GM21786 (cell line): ENCODE measurements at regions not wholly inside any gene's neighbourhood (a gene's known extent, or its start where the extent isn't known, plus 50 kb on each side); places are given as distances from the start of the nearest gene placed in this dataset.
A peak's percentile ranks its signal among the peaks of the same experiment; 100 is the strongest.

ENCODE experiments used
- ATAC-seq: cut with Tn5 transposase; IDR thresholded peaks from one replicate; pipeline ENCODE4 v1.9.1; 2021; ENCODE audit not compliant: unreplicated experiment

DNA sequence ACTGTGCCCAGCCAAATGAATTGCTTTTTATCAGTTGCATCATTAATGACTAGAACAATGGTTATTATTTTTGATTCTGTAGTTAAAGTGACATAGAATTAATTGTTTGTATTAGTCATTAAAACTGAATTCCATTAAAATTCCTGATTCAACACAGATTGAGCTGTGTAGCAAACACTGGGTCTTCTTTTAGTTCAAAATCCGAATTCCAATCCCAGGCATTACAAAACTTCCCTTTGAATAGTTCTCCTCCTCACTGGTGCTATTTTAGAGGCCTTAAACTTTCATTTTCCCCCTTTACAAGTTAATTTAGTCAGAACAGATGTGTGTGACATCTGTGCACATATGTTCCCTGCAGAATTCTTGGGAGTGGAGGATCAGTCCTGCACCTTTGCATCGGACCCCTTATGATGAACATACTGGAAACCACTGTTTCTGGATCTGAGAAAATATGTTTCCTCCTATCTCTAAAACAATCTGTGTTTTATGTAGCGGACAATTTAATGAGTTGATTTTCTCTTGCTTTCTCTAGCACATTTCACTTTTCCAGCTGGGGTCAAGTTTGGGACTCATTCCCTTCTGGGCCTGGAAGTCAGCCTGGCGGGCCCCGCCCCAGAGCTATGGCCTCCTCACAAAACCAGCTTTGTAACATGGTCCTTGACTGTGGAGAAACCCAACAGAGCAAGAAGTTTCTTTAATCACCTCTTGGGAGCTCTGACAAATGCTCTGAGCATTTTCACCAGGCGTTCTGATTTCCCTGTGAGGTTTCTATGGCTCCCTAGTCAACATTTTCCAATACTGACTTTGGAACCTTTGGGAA is 87.9 kb upstream of the MAMDC2 start:
- no peak for ATAC-seq

DNA sequence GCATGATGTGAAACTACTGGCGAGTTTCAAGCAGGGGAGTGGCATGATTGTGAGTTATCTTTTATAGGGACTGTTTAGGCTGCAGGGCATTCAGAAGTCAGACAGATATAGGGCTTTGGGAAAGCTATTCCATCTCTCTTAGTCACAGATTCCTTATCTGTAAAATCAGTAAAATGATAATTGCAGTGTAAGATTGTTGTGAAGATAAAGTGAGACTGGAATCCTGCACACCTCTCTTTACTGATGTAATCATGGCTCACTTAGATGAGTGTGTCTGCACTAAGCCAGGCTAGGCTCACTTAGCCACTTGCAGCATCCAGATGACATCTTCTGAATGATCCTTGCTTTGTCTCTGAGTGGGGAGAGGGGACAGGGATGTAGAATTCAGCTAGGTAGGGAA is 81.8 kb upstream of the MAMDC2 start:
- no peak for ATAC-seq

DNA sequence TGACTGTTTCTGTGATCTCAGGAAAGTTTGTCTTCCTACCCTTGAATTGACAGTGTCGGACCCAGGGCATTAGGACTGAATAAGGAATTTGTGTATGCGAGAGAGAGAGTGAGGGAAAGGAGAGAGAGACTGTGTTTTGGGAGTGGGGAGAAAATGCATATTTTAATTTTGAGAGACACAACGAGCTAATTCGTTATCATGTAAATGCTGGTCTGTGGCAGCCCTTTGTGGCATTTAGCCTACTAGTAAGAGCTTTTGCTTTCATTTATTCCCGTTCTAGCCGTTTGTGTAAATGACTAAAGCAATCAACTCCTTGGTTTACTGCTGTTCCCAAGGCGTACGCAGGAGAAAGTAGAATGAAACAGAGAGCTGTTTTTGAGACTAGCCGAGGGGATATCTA is 79.8 kb upstream of the MAMDC2 start:
- ATAC-seq = no peak

DNA sequence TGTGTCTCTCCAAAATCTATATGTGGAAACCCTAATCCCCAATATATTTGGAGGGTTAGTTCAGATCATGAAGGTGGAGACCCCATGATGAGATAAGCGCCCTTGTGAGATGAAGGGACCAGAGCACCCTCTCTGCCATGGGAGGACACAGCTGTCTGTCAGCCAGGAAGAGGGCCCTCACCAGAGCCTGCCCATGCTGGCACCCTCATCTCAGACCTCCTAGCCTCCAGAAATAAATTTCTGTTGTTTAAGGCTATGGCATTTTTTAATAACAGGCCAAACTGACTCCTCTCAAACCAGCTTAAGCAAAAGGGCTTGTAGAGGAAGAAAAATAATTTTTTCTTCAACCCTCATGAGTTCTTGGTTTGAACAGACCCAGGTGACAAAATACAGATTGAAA is 79.2 kb upstream of the MAMDC2 start:
- ATAC-seq = no peak

DNA sequence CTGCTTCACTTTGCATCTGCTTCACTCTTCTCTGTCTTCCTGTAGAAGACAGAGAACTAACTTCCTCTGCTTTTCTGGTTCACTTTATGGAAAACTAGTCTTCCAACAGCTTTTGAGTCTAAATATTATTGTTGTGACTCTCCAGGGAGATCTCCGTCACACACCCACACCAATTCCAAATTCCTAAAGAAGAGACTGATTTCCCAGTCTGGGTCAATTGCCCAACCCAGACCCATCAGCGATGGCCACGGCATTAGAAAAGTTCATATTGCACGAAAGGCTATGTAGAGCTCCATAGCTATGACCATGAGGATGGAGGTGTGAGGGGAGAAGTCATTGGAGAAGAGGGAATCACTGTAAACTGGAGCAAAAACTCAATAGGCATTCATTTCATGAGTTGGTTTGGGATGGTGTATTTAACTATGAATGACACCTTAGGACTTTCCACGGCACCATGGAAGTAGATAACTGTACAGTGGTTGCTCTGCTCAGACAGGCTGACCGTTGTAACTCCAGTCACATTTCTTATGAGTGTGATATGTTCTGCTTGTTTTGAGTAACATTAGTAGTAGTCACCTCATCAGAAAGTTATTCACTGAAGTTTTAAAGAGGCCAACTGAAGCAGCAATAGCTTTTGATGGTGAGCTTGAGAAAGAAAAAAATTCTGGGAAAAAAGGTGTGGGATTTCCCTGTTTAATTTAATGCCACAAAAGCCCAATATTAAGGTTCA is 78.1 kb upstream of the MAMDC2 start:
- no peak for ATAC-seq

DNA sequence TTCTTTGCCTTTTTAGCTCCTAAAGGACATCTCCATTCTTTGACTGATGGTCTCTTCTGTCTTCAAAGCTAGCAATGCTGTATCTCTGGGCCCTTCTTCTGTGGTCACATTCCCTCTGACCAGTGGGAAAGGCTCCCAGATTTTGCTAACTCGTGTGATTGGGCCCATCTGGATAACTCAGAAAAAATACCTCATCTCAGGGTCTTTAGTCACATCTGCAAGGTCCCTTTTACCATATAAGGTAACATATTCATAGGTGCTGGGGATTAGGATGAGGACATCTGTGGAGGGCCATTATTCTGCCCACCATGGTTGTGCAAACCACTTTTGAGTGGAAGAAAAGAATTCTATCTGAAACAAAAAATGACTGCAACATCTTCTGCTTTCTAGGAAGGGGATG is 76.3 kb upstream of the MAMDC2 start:
- no peak for ATAC-seq

DNA sequence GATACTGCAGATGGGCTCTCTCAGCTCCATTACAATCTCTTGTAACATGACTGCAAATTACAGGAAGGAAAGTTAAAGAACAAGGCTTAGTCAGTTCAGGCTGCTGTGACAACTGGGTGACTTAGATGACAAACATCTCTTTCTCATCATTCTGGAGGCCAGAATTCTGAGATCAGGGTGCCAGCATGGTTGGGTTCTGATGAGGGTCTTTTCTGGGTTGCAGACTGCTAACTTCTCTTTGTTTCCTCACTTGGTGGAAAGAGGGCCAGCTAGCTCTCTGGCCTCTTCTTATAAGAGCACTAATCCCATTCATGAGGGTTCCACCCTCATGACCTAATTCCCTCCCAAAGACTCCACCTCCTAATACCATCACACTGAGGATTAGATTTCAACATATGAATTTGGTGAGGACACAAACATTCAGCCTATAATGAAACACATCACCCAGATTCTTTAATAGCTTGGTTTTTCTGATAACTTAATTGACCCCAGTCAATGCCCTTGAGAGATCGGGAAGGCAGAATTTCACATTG is 73.6 kb upstream of the MAMDC2 start:
- ATAC-seq = no peak

DNA sequence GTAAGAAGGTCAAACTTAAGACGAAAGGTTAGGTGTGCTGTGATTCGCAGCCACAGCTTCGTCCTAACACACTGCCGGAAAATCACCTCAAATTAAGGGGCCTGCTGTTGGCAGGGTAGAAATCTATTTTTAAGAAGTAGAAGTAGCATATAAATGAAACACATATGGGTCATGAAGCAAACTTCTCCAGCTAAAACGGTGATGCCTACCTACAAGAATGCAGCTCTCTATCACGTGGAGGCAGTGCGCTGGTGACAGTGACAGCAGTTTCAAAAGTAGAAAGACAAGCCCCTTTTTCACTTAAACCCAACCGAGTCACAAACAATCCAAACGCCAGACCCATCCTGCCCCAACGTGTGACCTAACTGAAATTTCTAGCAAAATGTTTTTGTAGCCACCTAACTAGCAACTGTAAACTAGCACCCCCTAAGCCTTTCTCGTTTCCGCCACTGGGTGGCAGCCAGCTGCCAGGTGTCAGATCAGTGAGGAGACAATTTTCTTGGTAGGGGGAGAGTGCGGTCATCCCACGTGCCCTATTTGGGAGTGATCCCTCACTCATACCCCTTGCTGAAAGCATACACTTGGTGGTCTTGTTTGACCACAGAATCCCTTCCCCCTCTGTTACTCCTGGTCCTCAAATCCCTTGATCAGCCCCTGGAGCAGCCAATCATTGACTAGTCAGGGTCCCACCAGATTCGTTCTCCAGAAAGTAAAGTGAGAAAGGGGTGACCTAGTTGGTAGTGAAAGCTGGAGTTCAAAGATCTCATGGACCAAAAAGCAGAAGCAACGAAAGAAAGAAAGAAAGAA is 71.8 kb upstream of the MAMDC2 start:
- peak; percentile 71 for ATAC-seq

DNA sequence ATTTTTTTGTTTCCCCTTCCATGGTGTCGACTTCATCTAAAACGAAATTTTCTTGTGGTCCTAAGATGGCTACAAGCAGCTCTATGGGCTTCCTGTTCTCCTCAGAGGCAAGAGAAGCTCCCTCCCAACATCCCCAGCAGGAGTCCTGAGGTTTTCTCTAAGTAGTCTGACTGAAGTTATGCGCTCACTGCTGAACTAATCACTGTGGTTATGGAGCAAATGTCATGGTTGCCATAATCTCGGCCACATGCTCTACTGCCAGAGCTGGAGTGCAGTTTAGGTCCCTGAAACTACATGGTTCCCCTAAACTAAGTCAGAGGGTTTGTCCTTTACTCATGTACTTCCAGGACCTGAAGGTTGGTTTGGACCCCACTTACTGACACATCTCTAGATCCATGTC is 68.0 kb upstream of the MAMDC2 start:
- no peak for ATAC-seq

DNA sequence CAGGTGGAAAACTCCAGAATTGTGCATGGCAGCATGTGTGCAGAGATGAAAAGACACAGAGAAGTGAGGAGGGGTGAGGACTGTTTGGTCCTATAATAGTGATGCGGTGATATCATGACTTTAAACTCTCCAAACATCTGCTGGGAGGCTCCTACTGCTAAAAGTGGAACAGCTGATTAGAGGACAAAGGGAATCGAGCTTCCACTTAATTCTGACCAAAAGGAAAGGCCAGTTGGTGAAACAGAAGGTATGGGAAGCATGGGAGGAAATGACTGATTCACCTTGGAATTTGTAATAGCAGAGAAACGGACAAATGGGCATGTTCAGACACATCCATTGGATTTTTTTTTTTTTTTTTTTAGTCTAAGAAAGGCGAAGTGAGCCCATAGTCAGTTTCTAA is 67.5 kb upstream of the MAMDC2 start:
- no peak for ATAC-seq

DNA sequence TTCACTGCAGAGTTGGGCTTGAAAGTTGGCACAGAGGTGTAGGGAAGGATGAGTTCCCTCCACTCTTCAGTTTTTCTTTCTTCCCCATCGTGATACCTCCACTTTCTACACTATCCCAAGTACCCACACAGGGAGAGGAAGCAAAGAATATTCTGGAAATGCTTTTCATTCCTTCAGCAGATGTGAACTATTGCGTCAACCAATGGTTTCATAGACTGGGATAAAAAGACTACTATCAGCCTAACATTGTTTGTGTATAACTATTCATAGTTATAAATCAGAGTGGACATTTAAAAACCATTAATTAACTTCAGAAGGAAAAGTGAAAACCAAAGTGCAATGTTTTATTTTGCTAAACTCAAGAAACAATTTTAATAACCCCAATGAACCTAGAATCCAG is 63.6 kb upstream of the MAMDC2 start:
- ATAC-seq = no peak

DNA sequence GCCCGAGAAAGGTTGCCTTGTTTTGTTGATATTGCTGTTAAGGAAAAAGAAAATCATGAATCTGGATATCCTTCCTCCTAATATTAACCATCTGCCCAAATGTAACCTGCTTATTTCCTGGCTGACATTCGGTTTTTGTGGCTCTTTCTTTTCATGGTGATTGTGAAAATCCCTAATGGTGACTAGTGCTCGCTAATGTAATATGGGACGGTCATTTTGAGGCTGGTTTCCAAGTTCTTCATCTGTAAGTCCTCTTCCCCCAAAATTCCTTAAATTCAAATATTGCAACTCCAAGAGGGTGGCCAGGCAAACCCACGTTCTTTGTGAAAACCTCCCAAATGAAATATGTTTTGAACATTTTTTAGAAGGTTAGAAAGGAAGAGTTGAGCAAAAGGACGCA is 63.1 kb upstream of the MAMDC2 start:
- no peak for ATAC-seq

DNA sequence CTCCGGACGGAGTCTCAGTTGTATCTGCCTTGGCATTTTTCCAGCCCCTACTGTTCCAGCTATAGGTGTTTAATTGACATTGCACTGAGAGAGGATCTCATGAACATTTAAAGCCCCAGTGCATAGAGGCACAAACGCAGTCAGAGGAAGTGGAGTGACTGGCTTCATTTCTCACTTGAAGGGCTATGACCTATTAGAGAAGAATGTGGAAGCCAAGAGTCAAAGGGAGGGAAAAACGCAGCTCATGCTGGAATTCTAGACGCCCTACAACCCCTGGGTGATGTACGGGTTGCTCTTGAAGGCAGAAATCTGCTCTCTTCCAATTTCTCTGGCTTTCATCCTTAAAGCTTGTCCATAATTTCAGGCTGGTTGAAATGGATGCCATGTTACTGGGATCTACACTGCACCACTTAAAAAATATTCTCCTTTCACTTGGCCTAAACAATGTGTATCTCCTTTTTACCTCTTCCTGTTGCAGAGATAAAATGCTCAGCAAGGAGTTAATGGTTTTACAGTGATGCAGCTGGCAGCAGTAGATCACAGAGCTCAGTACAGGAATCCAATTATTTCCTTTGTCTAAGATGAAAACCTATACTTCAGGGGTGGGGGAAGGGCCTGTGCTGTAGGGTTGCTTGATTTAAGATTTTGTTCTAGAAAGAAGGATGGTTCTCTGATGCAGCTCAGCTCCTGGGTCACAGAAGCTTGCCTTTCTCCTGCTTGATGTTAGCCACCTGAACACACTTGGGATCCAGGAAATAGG is 61.8 kb upstream of the MAMDC2 start:
- ATAC-seq = no peak

DNA sequence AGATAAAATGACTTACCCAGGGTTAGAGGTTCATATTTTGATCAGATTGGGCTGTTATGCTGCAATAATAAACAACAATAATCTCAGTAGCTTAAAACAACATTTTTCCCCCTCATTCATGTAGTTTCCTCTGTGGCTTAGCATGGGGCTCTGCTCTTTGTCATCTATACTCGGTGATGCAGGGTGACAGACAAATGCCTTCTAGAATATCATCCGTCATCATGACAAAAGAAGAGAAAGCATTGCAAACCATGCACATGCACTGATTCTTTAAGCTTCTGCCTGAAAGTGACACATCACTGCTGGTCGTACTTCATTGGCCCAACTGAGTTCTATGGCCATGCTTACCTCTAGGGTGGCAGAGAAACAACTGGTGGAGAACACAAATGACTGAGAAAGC is 58.8 kb upstream of the MAMDC2 start:
- ATAC-seq = no peak

DNA sequence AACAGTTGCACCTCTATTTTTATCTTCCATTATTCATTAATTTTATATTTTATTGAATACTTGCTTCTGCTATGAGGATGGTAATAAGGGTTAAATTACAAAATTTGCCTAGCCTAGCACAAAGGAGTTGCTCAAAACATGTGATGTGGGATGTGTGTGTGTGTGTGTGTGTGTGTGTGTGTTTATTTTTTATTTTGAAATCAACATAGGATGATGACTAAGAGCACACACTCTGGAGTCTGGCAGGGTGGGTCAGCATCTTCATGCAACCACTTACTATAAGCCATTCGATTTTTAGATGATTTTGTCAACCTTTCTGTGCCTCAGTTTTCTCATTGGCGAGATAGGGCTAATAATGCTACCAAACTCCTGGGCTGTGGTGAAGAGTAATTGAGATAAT is 57.7 kb upstream of the MAMDC2 start:
- ATAC-seq = no peak

DNA sequence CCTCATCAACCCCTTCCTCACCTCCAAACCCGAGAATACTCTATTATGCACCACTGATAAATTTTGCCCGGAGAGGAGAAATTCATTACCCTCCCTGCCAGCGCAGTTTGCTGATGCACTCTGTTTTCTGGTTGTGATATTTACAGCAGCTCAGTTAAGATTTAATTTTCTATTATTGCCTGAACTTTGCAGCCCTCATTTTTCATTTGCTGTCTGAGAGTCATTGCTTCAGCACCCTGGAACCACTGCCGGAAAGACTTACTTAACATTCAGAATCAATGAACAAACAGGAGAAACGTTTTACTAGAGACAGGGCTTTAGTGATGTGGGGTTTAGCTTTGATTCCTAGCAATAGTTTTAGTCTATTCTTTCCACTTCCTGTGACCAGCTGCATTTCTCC is 56.7 kb upstream of the MAMDC2 start:
- ATAC-seq = no peak

DNA sequence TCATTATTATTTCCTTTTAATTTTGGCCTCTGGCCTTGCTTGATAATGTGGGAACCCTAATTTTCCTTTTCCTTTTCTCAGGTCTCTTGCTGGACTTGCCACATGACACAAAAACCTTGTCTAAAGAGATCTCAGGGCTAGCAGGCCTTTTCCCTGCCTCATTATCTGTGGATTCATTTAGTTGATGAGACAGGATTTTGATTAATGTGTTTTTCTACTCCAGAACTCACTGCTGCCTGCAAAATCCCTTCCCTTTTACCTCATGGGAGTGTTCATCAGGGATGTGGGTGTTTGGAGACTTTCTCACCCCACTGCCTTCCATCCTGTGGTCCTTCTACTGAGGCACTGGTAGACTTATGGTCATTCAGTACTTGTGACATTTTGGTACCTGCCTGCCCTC is 56.2 kb upstream of the MAMDC2 start:
- no peak for ATAC-seq

DNA sequence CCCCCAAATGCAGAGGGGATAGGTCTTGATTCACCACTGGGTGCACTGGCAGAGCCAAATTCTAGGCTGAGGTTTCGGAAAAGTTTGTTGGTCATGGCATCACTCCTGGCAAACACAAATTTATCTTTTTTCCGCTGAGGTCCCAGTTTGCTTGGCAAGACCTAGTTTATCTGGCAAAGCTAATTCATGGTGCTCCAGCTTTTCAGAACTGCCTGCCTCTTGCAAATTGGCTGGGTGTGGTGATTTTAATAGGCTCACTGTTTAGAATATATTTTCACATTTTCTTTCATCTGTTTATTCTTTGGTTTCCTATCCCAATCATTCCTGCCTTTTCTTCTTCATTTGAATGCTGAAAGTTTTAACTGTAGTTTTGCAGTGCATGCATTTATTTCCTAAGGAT is 50.5 kb upstream of the MAMDC2 start:
- ATAC-seq = no peak
